ENCODE measurements at regions not wholly inside any gene's neighbourhood (a gene's known extent, or its start where the extent isn't known, plus 50 kb on each side); places are given as distances from the start of the nearest gene placed in this dataset.

DNA sequence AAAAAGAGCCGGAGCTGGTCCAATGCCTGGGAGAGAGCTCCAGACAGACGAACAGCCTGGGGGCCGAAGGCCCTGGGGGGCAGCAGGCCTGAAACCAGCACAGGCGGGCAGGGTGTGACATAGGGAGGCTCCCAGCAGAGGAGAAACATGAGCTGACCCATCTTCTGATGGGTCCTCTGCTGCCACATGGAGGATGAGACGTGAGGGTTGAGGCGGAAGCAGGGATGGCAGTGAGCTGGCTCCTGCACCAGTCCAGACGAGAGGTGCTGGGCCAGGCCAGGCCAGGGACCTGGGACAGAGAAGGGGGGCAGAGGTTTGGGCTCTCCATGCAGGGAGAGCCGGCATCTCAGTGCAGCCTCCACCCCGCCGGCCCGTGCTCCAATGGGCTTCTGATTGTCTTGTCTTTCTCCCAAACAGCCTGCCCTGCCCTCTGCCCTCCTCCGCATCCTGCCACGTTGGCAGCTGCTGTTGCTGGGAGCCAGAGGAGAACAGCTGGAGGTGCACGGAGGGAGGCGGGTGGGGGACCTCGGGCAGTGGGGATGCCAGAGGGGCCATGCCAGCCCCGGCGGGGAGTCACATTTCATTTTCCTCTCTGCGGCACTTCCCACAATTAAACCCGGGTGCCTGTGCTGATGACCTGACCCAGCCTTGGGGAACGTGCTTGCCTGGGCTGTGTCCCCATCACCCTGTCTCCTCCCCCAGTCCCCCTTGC lies 139.1 kb upstream of the GSE1 start:
- no peak for DNase-seq (ENCODE audit: low read depth)

DNA sequence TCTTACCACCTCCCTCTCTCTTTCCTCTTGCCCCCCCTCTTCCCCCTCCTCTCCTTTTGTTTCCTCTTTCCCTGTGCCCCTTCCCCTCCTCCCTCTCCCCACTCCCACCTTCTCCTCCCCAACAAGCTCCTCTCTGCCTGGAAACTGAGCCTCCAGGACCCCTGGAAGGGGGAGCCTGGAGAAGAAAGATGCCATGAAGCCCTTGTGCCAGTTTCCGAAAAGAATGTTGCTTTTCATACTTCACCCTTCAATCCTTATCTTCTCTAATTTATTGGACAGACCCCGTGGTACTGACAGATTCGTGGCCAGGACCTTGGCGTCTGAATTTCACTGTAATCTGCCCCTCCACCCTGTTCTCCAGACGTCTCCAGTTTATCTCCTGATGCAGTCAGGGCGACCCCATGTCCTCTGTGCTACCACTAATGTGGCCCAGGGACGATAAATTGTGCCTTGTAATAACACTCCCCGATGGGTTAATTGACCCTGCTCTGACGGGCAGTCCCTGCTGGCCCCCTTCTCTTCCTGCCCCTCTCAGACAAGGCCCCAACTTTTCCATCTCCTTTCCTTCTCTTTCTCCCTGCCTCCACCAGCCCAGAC lies 138.4 kb upstream of the GSE1 start:
- no peak for DNase-seq (ENCODE audit: low read depth)

DNA sequence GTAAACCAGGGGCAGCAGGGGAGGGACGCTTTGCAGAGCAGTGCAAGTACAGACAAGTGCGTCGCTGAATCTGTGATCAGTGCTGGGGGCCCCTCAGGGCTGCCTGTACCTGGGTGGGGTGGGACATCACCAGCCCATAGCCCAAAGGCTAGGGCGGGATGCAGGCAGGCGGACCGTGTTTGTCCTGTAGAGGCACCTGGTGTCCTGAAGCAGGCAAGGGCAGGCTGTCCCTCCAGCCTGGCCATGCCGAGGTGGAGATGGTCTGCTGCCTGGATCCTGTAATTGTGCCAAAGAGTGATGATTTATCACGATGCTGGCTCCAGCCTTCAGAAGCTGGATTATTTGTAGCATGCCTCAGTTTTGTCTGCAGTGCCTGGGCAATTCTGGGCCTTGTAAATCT lies 137.9 kb upstream of the GSE1 start:
- DNase-seq (ENCODE audit: low read depth) = no peak

DNA sequence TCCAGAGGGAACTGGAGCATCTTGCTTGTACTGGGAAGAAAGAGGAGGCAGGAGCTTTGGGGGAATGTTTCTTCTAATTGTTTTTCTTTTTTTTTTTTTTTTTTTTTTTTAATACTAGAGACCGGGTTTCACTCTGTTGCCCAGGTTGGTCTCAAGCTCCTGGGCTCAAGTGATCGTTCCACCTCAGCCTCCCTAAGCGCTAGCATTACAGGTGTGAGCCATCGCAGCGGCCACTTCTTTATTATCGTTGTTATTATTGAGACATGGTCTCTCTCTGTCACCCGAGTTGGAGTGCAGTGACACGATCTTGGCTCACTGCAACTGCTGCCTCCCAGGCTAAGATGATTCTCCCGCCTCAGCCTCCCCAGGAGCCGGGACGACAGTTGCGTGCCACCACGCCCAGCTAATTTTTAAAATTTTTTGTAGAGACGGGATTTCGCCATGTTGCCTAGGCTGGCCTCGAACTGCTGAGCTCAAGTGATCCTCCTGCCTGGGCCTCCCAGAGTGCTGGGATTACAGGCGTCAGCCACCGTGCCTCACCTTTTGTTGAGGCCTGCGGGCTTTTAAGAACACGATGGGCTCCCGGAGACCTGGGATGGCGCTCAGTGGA lies 137.3 kb upstream of the GSE1 start:
- DNase-seq (ENCODE audit: low read depth) = no peak

DNA sequence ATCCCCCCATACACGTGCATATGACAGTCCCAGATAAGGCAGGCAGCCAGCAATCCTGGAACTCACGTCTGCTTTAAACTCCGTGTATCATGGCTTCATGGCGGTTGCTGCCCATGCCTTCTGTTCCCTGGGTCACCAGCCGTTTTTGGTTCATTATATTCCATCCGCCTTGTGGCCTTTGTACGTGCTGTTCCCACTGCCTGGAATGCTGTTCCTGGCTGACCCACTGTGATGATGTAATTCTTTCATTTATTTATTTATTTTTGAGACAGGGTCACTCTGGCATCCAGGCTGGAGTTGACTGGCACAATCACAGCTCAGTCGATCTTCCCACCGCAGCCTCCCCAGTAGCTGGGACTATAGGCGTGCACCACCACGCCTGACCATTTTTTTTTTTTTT lies 136.7 kb upstream of the GSE1 start:
- DNase-seq (ENCODE audit: low read depth) = no peak

DNA sequence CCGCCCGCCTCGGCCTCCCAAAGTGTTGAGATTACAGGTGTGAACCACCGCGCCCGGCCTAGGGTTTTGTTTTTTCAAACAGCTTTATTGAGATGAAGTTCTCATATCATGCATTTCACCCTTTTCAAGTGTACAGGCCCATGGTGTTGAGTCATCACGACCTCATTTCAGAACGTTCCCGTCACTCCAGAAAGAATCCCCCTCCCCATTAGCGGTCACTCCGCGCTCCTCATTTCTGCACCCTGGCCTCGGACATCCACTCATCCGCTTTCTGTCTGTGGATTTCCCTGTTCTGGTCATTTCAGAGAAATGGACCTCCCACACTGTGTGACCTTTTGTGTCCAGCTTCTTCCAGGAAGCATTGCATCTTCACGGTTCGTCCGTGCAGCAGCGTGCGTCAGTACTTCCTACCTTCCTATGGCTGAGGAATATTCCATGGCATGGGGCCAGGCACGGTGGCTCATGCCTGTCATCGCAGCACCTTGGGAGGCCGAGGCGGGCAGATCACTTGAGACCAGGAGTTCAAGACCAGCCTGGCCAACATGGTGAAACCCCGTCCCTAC lies 135.2 kb upstream of the GSE1 start:
- no peak for DNase-seq (ENCODE audit: low read depth)

DNA sequence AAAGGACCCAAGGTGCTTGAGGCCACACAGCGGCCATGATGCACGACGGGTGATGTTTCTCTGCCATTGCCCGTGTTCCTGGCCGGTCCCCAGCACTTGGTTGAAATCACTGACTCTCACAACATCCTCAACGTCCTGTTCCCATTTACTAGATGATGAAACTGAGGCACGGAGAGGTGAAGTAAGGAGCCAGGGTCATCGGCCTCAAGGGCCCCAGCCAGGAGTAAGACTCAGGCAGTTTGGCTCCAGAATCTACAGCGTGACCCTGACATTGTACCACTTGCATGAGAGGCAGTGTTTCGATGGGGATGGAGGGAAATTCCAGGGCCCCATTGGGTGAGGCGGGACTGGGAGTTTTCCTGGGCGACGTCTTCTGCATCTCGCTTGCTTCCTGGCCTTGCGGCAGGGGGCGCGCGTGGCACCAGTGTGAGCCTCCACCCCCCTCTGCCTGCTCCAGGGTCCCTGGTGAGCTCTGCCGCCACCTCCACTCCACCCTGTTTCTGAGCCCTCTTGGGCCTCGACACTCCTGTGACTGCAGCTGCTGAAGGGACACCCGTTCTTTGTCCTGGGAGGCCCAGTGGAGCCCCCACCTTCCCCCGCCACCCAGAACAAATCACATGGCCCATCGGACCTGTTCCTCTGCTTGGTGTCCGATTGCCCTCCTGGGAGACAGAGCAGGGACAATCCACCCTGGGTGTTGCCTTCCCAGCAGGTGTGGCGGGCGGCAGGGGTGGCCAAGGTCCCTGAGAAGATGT lies 133.0 kb upstream of the GSE1 start:
- no peak for DNase-seq (ENCODE audit: low read depth)

DNA sequence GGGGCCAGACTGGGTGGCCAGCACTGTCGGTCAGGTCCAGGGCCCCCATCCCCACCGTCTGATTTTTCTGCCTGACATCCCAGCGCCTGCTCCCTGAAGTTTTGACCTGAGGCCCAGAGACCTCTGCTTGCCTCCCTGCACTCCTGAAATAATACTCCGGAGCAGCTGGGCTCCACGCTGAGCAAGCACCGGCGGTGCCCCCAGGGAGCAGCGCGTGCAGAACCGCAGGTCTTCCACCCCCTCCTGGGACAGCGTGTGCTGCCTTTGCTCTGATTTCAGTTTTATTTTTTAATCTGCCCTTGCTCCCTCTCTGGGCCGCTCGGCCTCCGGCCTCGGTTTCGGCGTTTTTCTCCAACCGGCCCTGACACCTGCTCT lies 132.4 kb upstream of the GSE1 start:
- DNase-seq (ENCODE audit: low read depth) = no peak

DNA sequence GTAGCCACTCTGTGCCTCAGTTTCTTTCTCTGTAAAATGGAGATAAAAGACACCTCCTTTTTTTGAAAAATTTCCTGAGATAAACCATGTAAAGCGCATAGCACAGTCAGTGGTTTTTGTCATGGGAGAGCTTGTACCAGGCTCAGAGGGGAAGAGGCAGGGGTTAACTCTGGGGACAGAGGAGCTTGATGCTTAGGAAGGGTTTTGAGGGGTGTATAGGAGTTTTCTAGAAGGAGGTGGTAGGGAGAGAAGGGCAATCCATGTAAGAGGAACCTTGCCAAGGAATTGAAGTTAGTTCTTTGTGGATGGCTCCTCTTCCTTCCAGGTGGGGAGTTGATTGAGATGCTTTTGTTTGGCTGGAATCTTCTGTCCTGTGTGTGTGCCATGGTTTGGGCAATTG lies 131.9 kb upstream of the GSE1 start:
- DNase-seq (ENCODE audit: low read depth) = no peak

DNA sequence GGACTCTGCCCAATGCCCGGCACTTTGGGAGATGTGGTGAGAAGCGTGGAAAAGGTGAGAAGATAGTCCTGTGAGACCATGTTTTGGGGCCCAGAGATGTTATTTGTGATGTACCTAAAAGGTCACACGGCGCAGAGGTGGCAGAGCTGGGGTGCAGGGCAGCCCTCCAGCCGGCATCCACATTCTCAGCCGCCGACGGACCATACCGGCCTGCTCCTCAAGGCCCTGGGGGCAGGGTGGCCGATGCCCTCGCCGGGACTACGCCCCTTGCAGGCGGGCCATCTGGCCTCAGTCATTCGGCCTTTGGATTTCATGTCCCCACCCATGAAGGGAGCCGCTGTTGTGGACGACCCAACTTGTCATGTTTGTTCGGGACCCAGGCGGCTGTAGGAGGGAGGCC lies 131.4 kb upstream of the GSE1 start:
- no peak for DNase-seq (ENCODE audit: low read depth)

DNA sequence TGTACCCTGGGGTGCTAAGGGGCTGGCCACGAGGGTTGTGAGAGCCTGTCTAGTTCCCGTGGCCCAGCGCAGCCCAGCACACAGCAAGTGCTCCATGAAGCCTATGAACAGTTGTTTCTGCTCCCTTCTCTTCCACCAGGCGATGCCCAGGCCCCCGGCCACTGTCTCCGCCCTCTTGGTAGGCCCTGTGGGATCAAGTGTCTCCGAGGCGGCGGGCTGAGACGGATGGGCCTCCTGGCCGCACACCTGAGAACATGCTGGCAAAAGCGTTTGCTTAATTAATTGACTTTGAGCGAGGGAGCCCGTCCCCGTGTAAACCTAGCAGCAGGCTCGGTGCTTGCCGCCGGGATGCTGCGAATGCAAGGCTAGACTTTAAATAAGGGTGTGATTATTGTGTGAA lies 129.7 kb upstream of the GSE1 start:
- no peak for DNase-seq (ENCODE audit: low read depth)

DNA sequence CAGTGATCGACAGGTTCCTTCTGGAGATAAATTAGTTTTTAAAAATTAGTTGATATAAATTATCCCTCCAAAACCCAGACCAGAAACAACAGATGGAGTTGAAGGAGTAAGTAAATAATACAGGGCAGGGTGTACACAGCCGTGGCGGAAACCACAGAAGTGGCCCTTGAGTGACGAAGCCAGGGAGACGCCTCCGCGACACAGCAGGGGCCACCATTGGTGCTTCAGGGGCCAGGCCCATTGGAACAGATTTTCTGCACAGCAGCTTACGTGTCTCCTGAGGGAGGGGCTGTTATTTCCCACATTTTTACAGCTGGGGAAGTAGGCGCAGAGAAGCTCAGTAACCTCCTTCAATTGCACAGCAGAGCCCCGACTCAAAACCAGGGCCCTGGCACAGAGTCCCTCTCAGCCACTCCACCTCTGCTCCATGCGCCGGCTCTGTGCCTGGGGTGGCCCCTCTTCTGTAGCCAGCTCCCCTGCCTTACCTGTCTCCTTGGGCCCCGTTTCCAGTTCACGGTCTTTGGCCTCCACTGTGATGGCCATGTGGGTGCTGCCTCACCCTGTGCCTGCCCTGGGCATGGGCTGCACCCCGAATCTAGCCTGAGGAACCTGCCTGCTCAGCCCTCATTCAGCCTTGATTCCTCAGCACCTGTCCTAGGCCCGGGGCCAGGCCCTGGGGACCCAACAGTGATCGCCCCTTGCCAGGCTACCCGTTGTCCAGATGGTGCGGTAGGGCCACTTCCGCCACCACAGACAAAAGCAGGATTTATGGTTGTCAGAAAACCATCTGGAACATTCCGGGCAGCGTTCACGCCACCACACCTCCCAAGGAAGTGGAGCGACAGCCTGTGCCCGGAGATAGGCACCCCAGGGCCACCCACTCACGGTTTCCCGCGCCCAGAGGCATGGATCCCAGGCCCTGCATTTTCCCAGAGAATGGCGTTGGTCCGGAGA lies 128.5 kb upstream of the GSE1 start:
- DNase-seq (ENCODE audit: low read depth) = no peak

DNA sequence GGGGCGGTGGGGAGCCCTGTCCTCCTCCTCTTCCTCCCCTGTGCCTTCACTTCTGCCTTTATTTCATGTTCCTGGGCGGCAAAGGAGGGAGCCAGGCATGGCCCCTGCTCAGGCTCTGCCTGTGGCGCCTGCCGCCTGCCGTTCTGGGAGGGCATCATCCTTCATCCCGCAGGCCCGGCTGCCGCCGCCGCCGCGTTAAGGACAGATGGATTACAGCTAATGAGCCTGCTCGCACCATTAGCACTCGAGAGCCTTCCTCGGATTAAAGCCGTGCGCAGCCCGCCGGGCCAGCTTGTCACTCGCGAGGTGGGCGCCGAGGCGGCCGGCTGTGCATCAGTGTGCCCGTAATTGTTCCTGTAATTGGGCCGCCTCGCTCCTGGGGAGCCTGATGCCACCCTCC lies 127.7 kb upstream of the GSE1 start:
- DNase-seq (ENCODE audit: low read depth) = no peak

DNA sequence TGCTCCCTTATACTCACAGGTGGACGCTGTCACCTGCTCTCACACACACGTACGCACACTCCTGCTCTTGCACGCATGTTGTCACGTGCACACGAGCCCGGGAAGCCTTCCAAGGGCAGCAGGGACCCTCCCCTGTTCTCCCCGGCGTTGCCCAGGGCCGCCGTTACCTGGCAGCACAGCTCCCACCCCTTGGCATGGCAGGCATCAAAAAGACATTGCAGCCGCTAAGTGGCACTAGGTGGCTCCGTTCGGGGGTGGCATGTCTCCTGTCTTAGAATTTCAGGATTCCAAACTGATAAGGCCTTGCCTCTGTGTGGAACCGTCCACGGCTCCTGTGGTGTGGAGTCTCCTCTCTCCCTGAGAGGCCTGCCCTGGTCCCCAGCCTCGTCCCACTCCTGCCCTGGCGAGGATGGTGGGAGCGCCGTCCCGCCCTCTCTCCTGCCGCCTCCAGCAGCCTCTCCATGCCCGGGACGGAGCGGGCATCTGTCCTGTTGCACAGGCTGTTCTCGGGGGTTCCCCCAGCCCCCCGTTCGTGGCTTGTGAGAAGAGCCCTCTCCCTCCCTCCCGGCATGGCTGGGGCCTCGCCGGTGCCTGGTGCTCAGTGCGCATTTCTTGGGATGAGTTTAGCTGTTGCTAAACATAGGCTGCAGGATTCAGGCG lies 126.7 kb upstream of the GSE1 start:
- DNase-seq (ENCODE audit: low read depth) = no peak

DNA sequence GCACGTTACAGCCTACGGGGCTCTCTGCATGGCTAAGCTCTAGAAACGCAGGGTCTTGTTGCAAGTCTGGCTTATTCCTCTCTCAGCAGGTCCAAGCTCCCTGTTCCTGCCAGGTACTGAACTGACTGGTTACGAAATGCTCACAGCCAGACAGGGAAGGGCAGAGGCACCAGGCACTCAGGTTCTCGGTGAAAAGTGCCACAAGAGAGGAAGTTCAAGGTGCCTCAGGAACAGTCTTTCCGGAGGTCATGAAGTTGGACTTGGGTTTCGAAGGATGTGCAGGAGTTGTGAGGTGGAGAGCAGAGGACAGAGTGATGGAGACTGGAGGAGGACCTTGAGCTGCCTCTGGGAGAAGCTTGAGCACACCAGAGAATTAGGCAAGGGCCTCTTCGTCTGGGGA lies 124.7 kb upstream of the GSE1 start:
- no peak for DNase-seq (ENCODE audit: low read depth)

DNA sequence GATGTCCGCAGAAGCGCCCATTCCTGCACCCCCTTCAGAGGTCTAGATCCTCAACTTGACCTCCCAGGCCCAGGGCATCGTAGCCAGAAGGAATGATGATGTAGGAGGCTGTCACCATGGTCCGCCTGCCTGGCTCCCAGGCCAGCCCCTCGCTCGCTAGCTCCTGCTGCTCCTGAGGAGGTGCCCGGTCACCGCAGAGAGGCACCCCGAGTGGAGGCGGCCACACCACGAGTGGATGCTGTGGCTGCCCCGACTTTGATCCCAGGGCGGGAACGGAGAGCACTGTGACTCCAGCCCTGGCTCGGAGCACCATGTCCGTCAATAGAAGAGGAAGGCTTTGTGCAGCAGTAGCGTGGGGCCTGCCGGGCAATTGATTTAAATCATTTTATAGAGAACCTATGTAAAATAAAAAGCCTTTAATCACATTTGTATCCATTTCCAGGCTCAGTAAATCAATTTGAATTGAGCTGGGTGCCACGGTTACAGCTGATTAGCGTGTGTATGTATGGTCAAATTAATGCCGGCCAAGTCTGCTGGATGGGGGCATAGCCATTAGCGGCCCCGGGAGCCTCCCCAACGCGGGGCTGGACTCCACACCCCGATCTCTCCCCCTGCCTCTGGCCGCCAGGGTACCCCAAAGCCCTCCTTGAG lies 122.6 kb upstream of the GSE1 start:
- no peak for DNase-seq (ENCODE audit: low read depth)

DNA sequence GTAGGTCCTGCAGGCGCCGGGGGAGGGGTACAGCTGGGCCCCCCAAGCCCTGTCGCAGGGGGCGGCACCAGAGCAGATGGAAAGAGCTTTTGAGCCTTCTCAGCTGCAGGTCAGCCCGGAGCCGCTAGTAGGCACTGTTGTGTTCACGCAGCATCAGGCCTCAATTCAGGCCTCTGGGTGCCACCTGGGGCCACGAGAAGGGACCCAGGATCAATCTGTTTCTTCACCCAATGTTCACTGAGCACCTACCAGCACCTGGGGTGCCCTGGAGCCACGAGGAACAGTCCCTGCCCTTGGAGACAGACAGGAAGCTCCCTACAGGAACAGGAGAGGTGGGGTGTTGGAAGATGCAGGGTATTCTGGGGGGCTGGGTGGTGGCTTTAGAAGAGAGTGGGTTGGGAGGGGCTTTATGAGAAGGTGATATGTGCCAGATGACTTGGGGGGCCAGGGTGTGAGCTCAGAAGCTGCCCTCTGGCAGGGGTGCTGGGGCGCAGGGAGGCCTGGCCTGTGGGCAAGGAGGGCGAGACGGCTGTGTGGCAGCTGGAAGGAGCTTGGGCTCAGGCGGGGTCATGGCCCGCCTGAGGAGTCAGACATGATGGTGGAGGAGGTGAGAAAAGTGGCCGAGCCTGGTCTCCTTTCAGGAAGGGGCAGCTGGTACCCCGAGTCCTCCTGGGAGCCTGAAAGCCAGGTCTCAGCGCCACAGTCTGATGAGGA lies 121.9 kb upstream of the GSE1 start:
- no peak for DNase-seq (ENCODE audit: low read depth)

DNA sequence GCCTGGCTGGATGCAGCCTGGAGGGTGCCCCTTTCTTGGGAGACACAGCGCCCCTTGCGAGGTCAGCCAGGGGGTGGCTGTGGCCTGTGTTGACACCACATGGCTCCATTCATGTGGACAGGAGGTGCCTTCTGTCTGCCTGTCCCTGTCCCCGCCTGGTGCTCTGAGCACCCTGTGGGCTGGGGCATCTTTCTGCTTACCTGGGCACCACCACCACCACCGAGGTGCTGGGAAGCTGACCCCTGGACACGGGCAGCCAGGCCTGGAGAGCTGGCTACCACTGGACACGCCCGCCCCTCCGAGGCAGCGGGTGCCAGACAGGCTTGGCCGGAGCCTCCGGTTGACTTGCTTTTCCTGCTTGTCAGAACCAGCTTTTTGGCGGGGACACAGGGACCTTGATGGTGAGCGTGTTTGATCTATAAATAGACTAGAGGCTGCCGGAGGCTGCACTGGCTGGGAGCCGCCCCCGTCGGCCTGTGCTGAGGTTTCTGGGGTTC lies 121.3 kb upstream of the GSE1 start:
- no peak for DNase-seq (ENCODE audit: low read depth)

DNA sequence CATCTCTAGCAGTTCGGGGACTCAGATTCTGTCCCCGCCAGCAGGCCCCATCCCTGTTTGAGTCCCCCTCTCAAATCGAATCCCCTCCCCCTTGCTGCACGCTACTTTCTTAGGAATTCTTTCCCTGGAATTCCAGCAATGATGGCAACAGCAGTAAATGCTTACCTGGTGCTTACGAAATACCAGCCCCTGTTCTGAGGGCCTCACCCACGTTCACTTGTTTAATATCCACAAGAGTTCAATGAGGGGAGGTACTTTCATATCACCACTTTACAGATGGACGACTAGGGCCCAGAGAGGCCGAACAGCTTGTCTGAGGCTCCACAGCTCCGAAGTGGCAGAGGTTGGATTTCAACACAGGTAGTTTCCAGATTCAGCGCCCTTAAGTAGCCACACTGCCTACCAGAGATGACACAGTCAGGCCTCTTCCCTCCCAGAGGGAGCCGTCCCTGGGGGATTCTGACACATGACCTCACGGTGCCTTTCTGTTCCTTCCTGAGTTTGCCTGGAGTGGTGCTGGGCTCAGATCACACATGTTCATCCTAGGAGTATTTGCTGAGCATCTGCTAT lies 120.7 kb upstream of the GSE1 start:
- DNase-seq (ENCODE audit: low read depth) = no peak
